ENCODE measurements at regions not wholly inside any gene's neighbourhood (a gene's known extent, or its start where the extent isn't known, plus 50 kb on each side); places are given as distances from the start of the nearest gene placed in this dataset.

DNA sequence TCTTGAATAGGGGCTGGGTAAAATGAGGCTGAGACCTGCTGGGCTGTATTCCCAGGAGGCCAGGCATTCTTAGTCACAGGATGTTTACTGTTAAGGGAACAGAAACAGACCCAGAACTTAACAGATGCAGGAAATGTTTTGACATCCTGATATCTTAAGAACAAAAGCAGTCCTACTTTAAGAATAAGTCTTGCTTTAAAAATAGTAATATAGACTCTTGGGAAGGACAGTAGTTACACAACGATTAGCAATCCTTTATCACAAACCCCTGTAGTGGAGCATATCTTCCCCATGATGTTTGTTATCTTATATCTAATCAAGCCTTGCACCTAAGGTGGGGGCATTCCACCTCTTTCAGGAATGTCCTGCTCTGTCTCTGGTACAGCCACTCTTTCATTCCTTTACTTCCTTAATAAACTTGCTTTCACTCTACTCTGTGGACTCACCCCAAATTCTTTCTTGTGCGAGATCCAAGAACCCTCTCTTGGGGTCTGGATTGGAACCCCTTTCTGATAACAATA lies 493.7 kb upstream of the SULF2 start:
- H3K4me3 ChIP-seq: no peak overlapping the region
- no peak for DNase-seq
- no peaks in the 10 kb centered on the region for H3K36me3 ChIP-seq (ENCODE audit: insufficient read depth in 1 of 2, low read depth in 1 of 2)
- no peaks in the 10 kb centered on the region for H3K27me3 ChIP-seq (ENCODE audit: insufficient read depth in 3 of 3, low read length in 2 of 3)
- no peak for ATAC-seq
- intact Hi-C loops (cut with DNase I): no loop called here
- H3K4me1 ChIP-seq: no peaks in the 10 kb centered on the region
- no peak overlapping the region for H3K27ac ChIP-seq
- TF ChIP-seq, protein P1, sequence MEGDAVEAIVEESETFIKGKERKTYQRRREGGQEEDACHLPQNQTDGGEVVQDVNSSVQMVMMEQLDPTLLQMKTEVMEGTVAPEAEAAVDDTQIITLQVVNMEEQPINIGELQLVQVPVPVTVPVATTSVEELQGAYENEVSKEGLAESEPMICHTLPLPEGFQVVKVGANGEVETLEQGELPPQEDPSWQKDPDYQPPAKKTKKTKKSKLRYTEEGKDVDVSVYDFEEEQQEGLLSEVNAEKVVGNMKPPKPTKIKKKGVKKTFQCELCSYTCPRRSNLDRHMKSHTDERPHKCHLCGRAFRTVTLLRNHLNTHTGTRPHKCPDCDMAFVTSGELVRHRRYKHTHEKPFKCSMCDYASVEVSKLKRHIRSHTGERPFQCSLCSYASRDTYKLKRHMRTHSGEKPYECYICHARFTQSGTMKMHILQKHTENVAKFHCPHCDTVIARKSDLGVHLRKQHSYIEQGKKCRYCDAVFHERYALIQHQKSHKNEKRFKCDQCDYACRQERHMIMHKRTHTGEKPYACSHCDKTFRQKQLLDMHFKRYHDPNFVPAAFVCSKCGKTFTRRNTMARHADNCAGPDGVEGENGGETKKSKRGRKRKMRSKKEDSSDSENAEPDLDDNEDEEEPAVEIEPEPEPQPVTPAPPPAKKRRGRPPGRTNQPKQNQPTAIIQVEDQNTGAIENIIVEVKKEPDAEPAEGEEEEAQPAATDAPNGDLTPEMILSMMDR (IDR thresholded peaks at IDR 0.05): no peak
- WGBS, 3 donors: 49 to 65% (median 62%) methylated on average over 2 of the region's 2 CpGs
- H3K9me3 ChIP-seq: no peaks in the 10 kb centered on the region

DNA sequence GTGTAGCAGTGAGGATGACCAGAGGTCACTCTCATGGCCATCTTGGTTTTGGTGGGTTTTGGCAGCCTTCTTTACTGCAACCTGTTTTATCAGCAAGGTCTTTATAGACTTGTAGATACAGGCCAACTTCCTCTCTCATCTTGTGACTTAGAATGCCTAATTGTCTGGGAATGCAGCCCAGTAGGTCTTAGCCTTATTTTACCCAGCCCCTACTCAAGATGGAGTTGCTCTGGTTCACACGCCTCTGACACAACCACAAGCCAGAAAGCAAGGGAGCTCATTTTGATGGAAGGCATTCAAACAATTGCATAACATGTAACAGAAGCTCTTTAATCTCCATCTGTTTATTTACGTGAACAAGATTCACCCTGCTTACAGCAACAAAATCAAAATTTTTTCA lies 492.0 kb upstream of the SULF2 start:
- Histone ChIP-seq H3K4me1 (no peaks in the 10 kb centered on the region), H3K4me3 (no peak overlapping the region), H3K36me3 (ENCODE audit: insufficient read depth in 1 of 2, low read depth in 1 of 2) (no peaks in the 10 kb centered on the region), H3K27ac (no peak overlapping the region), H3K27me3 (ENCODE audit: insufficient read depth in 3 of 3, low read length in 2 of 3) (no peaks in the 10 kb centered on the region), H3K9me3 (no peaks in the 10 kb centered on the region)
- intact Hi-C loops (cut with DNase I): no loop called here
- ATAC-seq: no peak
- no peak for DNase-seq
- 60 to 80% (median 73%) methylated on average over 2 of the region's 2 CpGs for WGBS, 3 donors
- TF ChIP-seq, protein P1 (IDR thresholded peaks at IDR 0.05): no peak

DNA sequence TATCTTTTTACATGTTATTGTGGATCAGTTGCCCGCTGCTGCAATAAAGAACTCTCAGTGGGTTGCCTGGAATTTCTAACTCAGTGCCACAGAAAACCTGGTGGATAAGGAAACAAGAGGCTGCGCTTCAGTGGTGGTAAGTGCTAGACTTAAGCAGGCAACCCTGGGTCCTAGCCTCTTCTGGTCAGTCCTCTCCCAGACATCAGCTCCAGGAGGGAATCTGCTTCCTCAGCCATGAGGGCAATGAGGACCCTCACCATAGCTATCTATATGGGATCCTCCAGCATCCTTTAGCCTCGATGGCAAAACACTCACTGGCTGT lies 490.7 kb upstream of the SULF2 start:
- H3K27me3 ChIP-seq (ENCODE audit: insufficient read depth in 3 of 3, low read length in 2 of 3): no peaks in the 10 kb centered on the region
- no peak overlapping the region for H3K4me3 ChIP-seq
- no peaks in the 10 kb centered on the region for H3K4me1 ChIP-seq
- DNase-seq (no peak), ATAC-seq (no peak)
- 47 to 68% (median 51%) methylated on average over 3 of the region's 3 CpGs for WGBS, 3 donors
- H3K9me3 ChIP-seq: no peaks in the 10 kb centered on the region
- TF ChIP-seq, protein P1 (IDR thresholded peaks at IDR 0.05): no peak
- intact Hi-C loops (cut with DNase I): no loop called here
- no peak overlapping the region for H3K27ac ChIP-seq
- no peaks in the 10 kb centered on the region for H3K36me3 ChIP-seq (ENCODE audit: insufficient read depth in 1 of 2, low read depth in 1 of 2)

DNA sequence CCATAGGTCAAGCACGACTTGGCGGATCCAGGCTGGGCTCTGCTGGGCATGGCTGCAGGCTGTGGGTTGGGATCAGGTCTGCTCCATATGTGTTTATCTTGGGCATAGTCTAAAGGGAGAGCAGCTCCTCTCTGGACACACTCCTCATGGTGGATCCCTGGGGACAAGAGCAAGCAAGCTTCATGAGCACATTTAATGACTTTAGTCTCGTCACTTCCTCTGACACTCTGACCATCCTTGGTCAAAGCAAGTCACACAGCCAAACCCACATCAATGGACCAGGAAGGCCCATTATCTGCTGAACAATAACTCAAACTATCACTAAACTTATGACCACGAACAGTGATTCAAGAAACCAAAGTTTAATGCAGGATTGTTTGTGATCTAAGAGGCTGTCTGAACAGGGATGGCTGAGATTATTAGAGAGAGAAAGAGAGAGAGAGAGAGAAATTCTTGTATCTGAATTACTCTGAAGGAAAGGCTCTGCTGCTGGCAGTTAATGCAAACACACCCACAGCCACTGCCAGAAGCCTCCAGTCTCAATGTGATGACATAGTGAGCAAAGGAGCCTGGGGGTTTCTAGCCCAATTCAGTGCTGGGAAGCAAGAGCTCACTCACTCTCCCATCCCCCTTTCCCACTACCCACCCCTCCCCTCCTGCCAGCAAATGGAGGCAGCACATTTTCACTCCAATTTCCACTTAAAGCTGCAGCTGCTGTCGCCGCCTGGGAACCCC lies 490.2 kb upstream of the SULF2 start:
- intact Hi-C loops (cut with DNase I): no loop called here
- H3K27ac ChIP-seq: no peak overlapping the region

More for the DNA sequence above, 490.2 kb upstream of the SULF2 start:
- Histone ChIP-seq H3K36me3 (ENCODE audit: insufficient read depth in 1 of 2, low read depth in 1 of 2) (no peaks in the 10 kb centered on the region), H3K9me3 (no peaks in the 10 kb centered on the region), H3K4me3 (no peak overlapping the region), H3K27me3 (ENCODE audit: insufficient read depth in 3 of 3, low read length in 2 of 3) (no peaks in the 10 kb centered on the region), H3K4me1 (no peaks in the 10 kb centered on the region)
- 61 to 71% (median 64%) methylated on average over 6 of the region's 6 CpGs for WGBS, 3 donors
- no peak for DNase-seq
- no peak for ATAC-seq
- TF ChIP-seq, protein P1 (IDR thresholded peaks at IDR 0.05): no peak
